Endothelial cell of umbilical vein (primary cell): ENCODE measurements at regions not wholly inside any gene's neighbourhood (a gene's known extent, or its start where the extent isn't known, plus 50 kb on each side); places are given as distances from the start of the nearest gene placed in this dataset.

Source experiments
- BruUV-seq: library from RNA; stranded (reverse); fragments of 400-500 nt; replicated peaks from 2 replicates; lab custom pipeline; 2021; lab: Mats Ljungman, UMichigan
- CTCF ChIA-PET: fragments of 300-600, 350-600 bp; sonication (Branson Sonifier 250); formaldehyde crosslinking; loops from one replicate; lab custom pipeline; 2021; ENCODE audit warnings: antibody characterized with exemption, inconsistent platforms; lab: Charles Lee
- POLR2A ChIA-PET: fragments of 300-600, 350-600 bp; sonication (Branson Sonifier 250); formaldehyde crosslinking; loops from one replicate; lab custom pipeline; 2021; ENCODE audit warnings: antibody characterized with exemption, inconsistent platforms; lab: Charles Lee
- DNase-seq: peaks from one replicate; pipeline ENCODE4 v3.0.0-alpha.2; 2011; ENCODE audit warnings: low read depth, low spot score
- FAIRE-seq: peaks from 2 replicates; lab custom pipeline; 2011; peaks lifted over from hg19 to GRCh38; lab: Jason Lieb, UNC
- H2AFZ ChIP-seq: 2 replicates; pipeline ENCODE4 v1.6.0; 2012; ENCODE audit warnings: low read depth, low read length, control low read depth, inconsistent platforms
- H3K27ac ChIP-seq: 2 replicates; pipeline ENCODE4 v1.5.1; 2011; ENCODE audit warnings: low read depth, mild to moderate bottlenecking, control low read depth, low read length, moderate library complexity; ENCODE audit not compliant: insufficient read depth
- H3K27me3 ChIP-seq, 2 experiments: 2 replicates each; pipeline versions ENCODE4 v1.6.0 to v1.6.1; 2011; ENCODE audit warnings: low read length in 2 of 2, mixed read lengths in 1 of 2; ENCODE audit not compliant: control insufficient read depth in 2 of 2, insufficient read depth in 2 of 2
- H3K36me3 ChIP-seq, 2 experiments: 2 replicates in 1 of 2; 3 replicates in 1 of 2; pipeline ENCODE4 v1.5.1; 2011; ENCODE audit warnings: low read length in 2 of 2, mild to moderate bottlenecking in 1 of 2, moderate library complexity in 1 of 2; ENCODE audit not compliant: control insufficient read depth in 2 of 2, insufficient read depth in 2 of 2; ENCODE audit errors: extremely low read depth in 1 of 2
- H3K4me1 ChIP-seq: 3 replicates; pipeline ENCODE4 v1.5.1; 2011; ENCODE audit warnings: mild to moderate bottlenecking, low read length; ENCODE audit not compliant: control insufficient read depth, insufficient read depth; ENCODE audit errors: extremely low read depth
- H3K4me2 ChIP-seq: 2 replicates; pipeline ENCODE4 v1.6.1; 2011; ENCODE audit warnings: low read length, control low read depth, mixed read lengths; ENCODE audit not compliant: insufficient read depth
- H3K4me3 ChIP-seq, 3 experiments: fragments of 200-600 bp in 1 of 3; sonication (generic), shearing (Covaris generic) in 1 of 3; replicated peaks in 1 of 3; 2 replicates each; pipeline ENCODE4 v1.5.1; 2011 to 2016; ENCODE audit warnings: control low read depth in 3 of 3, low read length in 3 of 3, mild to moderate bottlenecking in 2 of 3, inconsistent platforms in 1 of 3, low read depth in 1 of 3, moderate library complexity in 1 of 3; ENCODE audit not compliant: insufficient read depth in 1 of 3
- H3K79me2 ChIP-seq: 2 replicates; pipeline ENCODE4 v1.6.0; 2012; ENCODE audit warnings: low read length, inconsistent platforms; ENCODE audit not compliant: control insufficient read depth, insufficient read depth
- H3K9ac ChIP-seq: replicated peaks from 2 replicates; pipeline ENCODE3; 2011; ENCODE audit warnings: low read length, control low read depth; ENCODE audit not compliant: insufficient read depth; ENCODE audit errors: extremely low read depth
- H3K9me1 ChIP-seq: replicated peaks from 3 replicates; pipeline ENCODE4 v1.6.0; 2011; ENCODE audit warnings: mild to moderate bottlenecking, low read length; ENCODE audit not compliant: control insufficient read depth, insufficient read depth; ENCODE audit errors: extremely low read depth
- H3K9me3 ChIP-seq: replicated peaks from 2 replicates; pipeline ENCODE4 v1.5.1; 2012; ENCODE audit warnings: low read length, inconsistent platforms; ENCODE audit not compliant: control insufficient read depth, insufficient read depth
- H4K20me1 ChIP-seq: replicated peaks from 2 replicates; pipeline ENCODE3; 2011; ENCODE audit warnings: mild to moderate bottlenecking, low read length; ENCODE audit not compliant: control insufficient read depth, insufficient read depth; ENCODE audit errors: extremely low read depth
- CTCF ChIP-seq, 2 donors: IDR thresholded peaks; 1 replicate in 1 of 2; 2 replicates in 1 of 2; pipeline ENCODE4 v1.5.1; 2011; ENCODE audit warnings: low read length in 2 of 2, mild to moderate bottlenecking in 2 of 2, moderate library complexity in 2 of 2, control low read depth in 1 of 2, inconsistent platforms in 1 of 2, low read depth in 1 of 2; ENCODE audit not compliant: insufficient read depth in 1 of 2; ENCODE audit errors: extremely low read depth in 1 of 2
- EZH2 ChIP-seq: IDR thresholded peaks from 2 replicates; pipeline ENCODE4 v1.6.1; 2012; ENCODE audit warnings: borderline replicate concordance, low read depth, mild to moderate bottlenecking, moderate library complexity, low read length, inconsistent platforms; ENCODE audit not compliant: severe bottlenecking
- FOS ChIP-seq: IDR thresholded peaks from 2 replicates; pipeline ENCODE4 v1.6.1; 2011; ENCODE audit warnings: mild to moderate bottlenecking, low read length, moderate library complexity, borderline replicate concordance; ENCODE audit not compliant: insufficient read depth
- GATA2 ChIP-seq: IDR thresholded peaks from 2 replicates; pipeline ENCODE4 v1.7.0; 2011; ENCODE audit warnings: low read depth, mild to moderate bottlenecking, moderate library complexity, mixed read lengths, low read length; ENCODE audit not compliant: insufficient read length, insufficient read depth
- JUN ChIP-seq: IDR thresholded peaks from 2 replicates; pipeline ENCODE4 v1.6.1; 2011; ENCODE audit warnings: borderline replicate concordance, low read depth; ENCODE audit not compliant: insufficient read length, insufficient read depth
- MAX ChIP-seq: IDR thresholded peaks from 2 replicates; pipeline ENCODE4 v1.6.1; 2011; ENCODE audit not compliant: insufficient read depth, insufficient read length
- MYC ChIP-seq: IDR thresholded peaks from one replicate; pipeline ENCODE4 v1.6.1; 2011; ENCODE audit warnings: mild to moderate bottlenecking, low read depth, low read length
- POLR2A ChIP-seq: IDR thresholded peaks from 2 replicates; pipeline ENCODE4 v1.6.1; 2012; ENCODE audit warnings: low read depth, mild to moderate bottlenecking, control low read depth, low read length
- POLR2AphosphoS5 ChIP-seq: IDR thresholded peaks from 2 replicates; pipeline ENCODE4 v1.6.1; 2012; ENCODE audit warnings: low read depth, mild to moderate bottlenecking, control low read depth, low read length, moderate library complexity; ENCODE audit not compliant: insufficient read depth
- dilution Hi-C: fragments of 300-500 bp; cut with MboI; formaldehyde crosslinking; loops from one replicate; pipeline ENCODE4 v1.15.0; 2019; ENCODE audit warnings: low sequenced_read_pairs; ENCODE audit not compliant: extremely low pct_ligation_motif_present
- intact Hi-C: fragments of 100-400 bp; cut with micrococcal nuclease; formaldehyde crosslinking; loops from one replicate; pipeline ENCODE4 v1.10.0; 2022

GRCh38 chr11:26188554-26188953, 143.4 kb upstream of the ANO3 start:
- H3K9me3 ChIP-seq, result no peaks in the 10 kb centered on the region
- intact Hi-C loops, result no loop called here
- H4K20me1 ChIP-seq, result no peaks in the 10 kb centered on the region
- TF ChIP-seq EZH2, result no peak
- no peak for TF ChIP-seq POLR2AphosphoS5
- TF ChIP-seq FOS, result no peak
- TF ChIP-seq GATA2, result no peak
- TF ChIP-seq MYC, result no peak
- no peak for TF ChIP-seq CTCF (IDR thresholded peaks at IDR 0.05; ENCODE audit: extremely low read depth in 1 of 2, insufficient read depth in 1 of 2, low read depth in 1 of 2, low read length in 2 of 2)
- no peak for TF ChIP-seq POLR2A
- TF ChIP-seq JUN, result no peak
- no peak for TF ChIP-seq MAX
- H3K4me1 ChIP-seq, result no peaks in the 10 kb centered on the region
- DNase-seq (no peak), FAIRE-seq (no peak)
- ChIA-PET POLR2A (no interaction called here), CTCF (interaction anchor here (1.0 kb wide), 1 partner anchor 13 kb away, joined by 4 read pairs; no protein-coding TSS in a partner anchor)
- H3K9me1 ChIP-seq, result no peaks in the 10 kb centered on the region
- no peaks in the 10 kb centered on the region for H3K36me3 ChIP-seq
- dilution Hi-C loops, result no loop called here
- no peak overlapping the region for H3K4me2 ChIP-seq
- no peaks in the 10 kb centered on the region for H3K27me3 ChIP-seq
- no peak overlapping the region for H3K4me3 ChIP-seq
- no peak overlapping the region for H3K27ac ChIP-seq
- BruUV-seq, result no TSS peak
- H3K79me2 ChIP-seq, result no peaks in the 10 kb centered on the region
- no peak overlapping the region for H3K9ac ChIP-seq
- no peak overlapping the region for H2AFZ ChIP-seq
